Colonic mucosa (tissue), 4 donors: ENCODE measurements at regions not wholly inside any gene's neighbourhood (a gene's known extent, or its start where the extent isn't known, plus 50 kb on each side); places are given as distances from the start of the nearest gene placed in this dataset.

Experiments used
- DNase-seq: peaks from one replicate; pipeline ENCODE4 v3.0.0-alpha.2; 2020
- H3K27ac ChIP-seq: fragments of 200-600 bp; one replicate; pipeline ENCODE4 v1.8.0; 2021
- H3K27me3 ChIP-seq: fragments of 200-600 bp; one replicate; pipeline ENCODE4 v1.8.0; 2021
- H3K36me3 ChIP-seq: fragments of 200-600 bp; one replicate; pipeline ENCODE4 v1.8.0; 2021
- H3K4me1 ChIP-seq: fragments of 200-600 bp; one replicate; pipeline ENCODE4 v1.8.0; 2021; ENCODE audit warnings: mild to moderate bottlenecking
- H3K4me3 ChIP-seq: fragments of 200-600 bp; one replicate; pipeline ENCODE4 v1.8.0; 2021
- H3K9ac ChIP-seq, 2 donors: one replicate each; pipeline ENCODE4 v1.7.0; 2013; ENCODE audit warnings: control low read depth in 2 of 2, low read depth in 2 of 2, low read length in 2 of 2
- H3K9me3 ChIP-seq: fragments of 200-600 bp; one replicate; pipeline ENCODE4 v1.8.0; 2021
- intact Hi-C: fragments of 100-400 bp; cut with DNase I; formaldehyde crosslinking; loops from one replicate; pipeline ENCODE4 v1.14.1; 2022
- TF ChIP-seq, protein P1 (sequence below): fragments of 200-600 bp; IDR thresholded peaks from one replicate; pipeline ENCODE4 v1.8.0; 2022; ENCODE audit warnings: antibody characterized with exemption, mild to moderate bottlenecking
- donor health status: healthy.
- donor health status: DM: no; HTN: no; CAD: no.
- donor health status: DM: no; HTN: no; CAD: no.

GRCh38 chr13:111634410-111634809, 314.0 kb downstream of the TEX29 start:
- intact Hi-C loops: no loop called here
- DNase-seq: no peak
- H3K9me3 ChIP-seq: no peaks in the 10 kb centered on the region

GRCh38 chr13:111636271-111636670, 315.8 kb downstream of the TEX29 start:
- Histone ChIP-seq H3K4me1 (no peaks in the 10 kb centered on the region), H3K9ac (no peak overlapping the region), H3K36me3 (no peaks in the 10 kb centered on the region), H3K4me3 (no peak overlapping the region), H3K9me3 (no peaks in the 10 kb centered on the region), H3K27ac (no peak overlapping the region), H3K27me3 (no peaks in the 10 kb centered on the region)
- TF ChIP-seq, protein P1, sequence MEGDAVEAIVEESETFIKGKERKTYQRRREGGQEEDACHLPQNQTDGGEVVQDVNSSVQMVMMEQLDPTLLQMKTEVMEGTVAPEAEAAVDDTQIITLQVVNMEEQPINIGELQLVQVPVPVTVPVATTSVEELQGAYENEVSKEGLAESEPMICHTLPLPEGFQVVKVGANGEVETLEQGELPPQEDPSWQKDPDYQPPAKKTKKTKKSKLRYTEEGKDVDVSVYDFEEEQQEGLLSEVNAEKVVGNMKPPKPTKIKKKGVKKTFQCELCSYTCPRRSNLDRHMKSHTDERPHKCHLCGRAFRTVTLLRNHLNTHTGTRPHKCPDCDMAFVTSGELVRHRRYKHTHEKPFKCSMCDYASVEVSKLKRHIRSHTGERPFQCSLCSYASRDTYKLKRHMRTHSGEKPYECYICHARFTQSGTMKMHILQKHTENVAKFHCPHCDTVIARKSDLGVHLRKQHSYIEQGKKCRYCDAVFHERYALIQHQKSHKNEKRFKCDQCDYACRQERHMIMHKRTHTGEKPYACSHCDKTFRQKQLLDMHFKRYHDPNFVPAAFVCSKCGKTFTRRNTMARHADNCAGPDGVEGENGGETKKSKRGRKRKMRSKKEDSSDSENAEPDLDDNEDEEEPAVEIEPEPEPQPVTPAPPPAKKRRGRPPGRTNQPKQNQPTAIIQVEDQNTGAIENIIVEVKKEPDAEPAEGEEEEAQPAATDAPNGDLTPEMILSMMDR: no peak
- DNase-seq: no peak
- intact Hi-C loops: no loop called here

More at GRCh38 chr13:111634410-111634809, 314.0 kb downstream of the TEX29 start:
- H3K9ac ChIP-seq: no peak overlapping the region
- no peaks in the 10 kb centered on the region for H3K27me3 ChIP-seq
- no peak overlapping the region for H3K4me3 ChIP-seq
- no peaks in the 10 kb centered on the region for H3K4me1 ChIP-seq
- TF ChIP-seq, protein P1: no peak
- H3K36me3 ChIP-seq: no peaks in the 10 kb centered on the region
- no peak overlapping the region for H3K27ac ChIP-seq

DNA sequence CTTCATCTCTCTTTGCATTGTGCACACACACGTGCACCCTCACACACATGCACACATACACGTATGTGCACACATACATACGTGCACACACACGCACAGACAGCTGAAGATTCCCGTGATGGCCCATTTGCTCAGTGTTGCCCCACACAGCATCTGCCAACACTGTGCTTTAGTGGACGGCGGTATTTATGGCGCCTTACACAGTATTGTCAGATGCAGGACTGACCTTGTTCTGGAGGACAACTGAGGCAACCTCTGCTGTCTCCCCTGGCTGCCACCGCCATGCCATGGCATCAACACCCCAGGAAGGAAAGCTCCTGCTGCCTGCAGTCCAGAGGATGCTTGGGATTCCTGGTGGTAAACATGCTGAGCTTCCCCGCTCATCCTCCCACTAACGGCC, 316.4 kb downstream of the TEX29 start:
- Histone ChIP-seq H3K4me3 (no peak overlapping the region), H3K4me1 (no peaks in the 10 kb centered on the region), H3K9ac (no peak overlapping the region), H3K9me3 (no peaks in the 10 kb centered on the region), H3K36me3 (no peaks in the 10 kb centered on the region), H3K27ac (no peak overlapping the region), H3K27me3 (no peaks in the 10 kb centered on the region)
- intact Hi-C loops: no loop called here
- TF ChIP-seq, protein P1: no peak
- DNase-seq: no peak

DNA sequence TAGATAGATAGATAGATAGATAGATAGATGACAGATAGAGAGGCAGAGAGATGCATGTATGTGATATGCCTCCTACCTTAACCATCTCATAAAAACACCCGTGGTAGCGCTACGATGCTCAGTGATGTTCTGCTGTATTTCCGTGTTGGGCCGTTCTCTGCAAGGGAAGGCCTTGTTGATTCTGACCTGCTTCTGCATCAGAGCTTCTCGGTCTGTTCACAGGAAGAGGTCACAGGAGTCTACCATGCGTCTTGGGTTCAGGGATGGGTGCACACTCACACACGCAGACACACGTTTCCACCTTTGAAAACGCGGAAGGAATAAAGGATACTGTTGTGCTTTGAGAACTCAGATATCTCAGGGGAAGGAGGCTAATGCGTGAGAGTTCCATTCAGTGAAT, 316.9 kb downstream of the TEX29 start:
- TF ChIP-seq, protein P1: no peak
- intact Hi-C loops: no loop called here
- Histone ChIP-seq H3K27ac (no peak overlapping the region), H3K9me3 (no peaks in the 10 kb centered on the region), H3K9ac (no peak overlapping the region), H3K4me1 (no peaks in the 10 kb centered on the region), H3K4me3 (no peak overlapping the region), H3K36me3 (no peaks in the 10 kb centered on the region), H3K27me3 (no peaks in the 10 kb centered on the region)
- no peak for DNase-seq

DNA sequence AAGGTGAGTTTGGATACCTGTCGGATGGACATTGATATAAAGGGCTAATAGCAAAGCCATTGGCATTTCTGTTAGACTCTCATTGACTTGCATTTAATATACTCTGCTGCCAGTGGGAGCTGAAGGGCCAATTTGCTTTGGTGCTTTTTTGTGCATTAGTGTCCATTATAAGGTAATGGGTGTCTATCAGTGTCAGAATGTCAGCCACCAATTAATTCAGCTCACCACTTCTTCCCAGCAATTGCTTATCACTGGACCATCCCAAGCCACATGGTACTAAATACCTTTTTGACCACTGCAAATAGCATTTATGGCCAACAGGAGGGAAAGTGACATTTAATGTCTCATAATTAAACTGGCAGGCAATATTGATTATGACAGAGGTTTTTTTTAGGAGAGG, 317.8 kb downstream of the TEX29 start:
- H3K27ac ChIP-seq: no peak overlapping the region
- no peaks in the 10 kb centered on the region for H3K36me3 ChIP-seq
- H3K4me3 ChIP-seq: no peak overlapping the region
- no peaks in the 10 kb centered on the region for H3K27me3 ChIP-seq
- TF ChIP-seq, protein P1: no peak
- DNase-seq: no peak
- no peaks in the 10 kb centered on the region for H3K4me1 ChIP-seq
- H3K9me3 ChIP-seq: no peaks in the 10 kb centered on the region
- H3K9ac ChIP-seq: no peak overlapping the region
- intact Hi-C loops: no loop called here

DNA sequence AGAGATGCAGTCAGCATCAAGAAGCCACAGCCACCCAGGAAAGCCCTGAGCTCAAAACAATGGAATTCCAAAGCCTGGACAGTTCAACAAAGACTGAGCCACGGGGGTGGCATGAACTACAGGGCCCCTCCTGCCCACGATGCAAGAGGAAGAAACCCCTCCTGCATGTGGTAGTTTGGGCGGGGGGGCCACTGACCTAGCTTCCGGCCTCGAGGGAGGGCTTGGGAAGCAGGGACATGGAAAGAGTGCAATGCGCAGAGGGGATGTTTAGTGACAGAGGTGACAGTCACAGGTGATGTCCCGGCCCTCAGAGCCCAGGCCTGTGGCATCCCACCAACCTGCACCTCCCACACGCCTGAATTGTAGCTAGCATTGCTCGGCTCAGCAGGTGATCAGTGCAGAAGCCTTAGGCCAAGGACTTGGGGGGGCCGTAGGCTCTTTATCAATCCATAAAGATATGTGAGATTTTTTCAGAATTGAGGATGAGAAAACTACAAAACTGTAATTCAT, 318.8 kb downstream of the TEX29 start:
- Histone ChIP-seq H3K4me1 (no peaks in the 10 kb centered on the region), H3K27ac (no peak overlapping the region), H3K4me3 (no peak overlapping the region), H3K9me3 (no peaks in the 10 kb centered on the region), H3K27me3 (no peaks in the 10 kb centered on the region), H3K36me3 (no peaks in the 10 kb centered on the region), H3K9ac (no peak overlapping the region)
- no peak for DNase-seq
- intact Hi-C loops: no loop called here
- TF ChIP-seq, protein P1: no peak
